Ishikawa (cell line): ENCODE measurements at regions not wholly inside any gene's neighbourhood (a gene's known extent, or its start where the extent isn't known, plus 50 kb on each side); places are given as distances from the start of the nearest gene placed in this dataset.

Experiments
- CEBPB ChIP-seq: IDR thresholded peaks from 2 replicates; pipeline ENCODE4 v1.6.1; 2012
- CREB1 ChIP-seq: IDR thresholded peaks from 2 replicates; pipeline ENCODE4 v1.6.1; 2012; ENCODE audit warnings: low read depth
- EGR1 ChIP-seq: IDR thresholded peaks from 2 replicates; pipeline ENCODE4 v1.6.1; 2012
- EP300 ChIP-seq: IDR thresholded peaks from 2 replicates; pipeline ENCODE4 v1.6.1; 2012; ENCODE audit warnings: borderline replicate concordance
- FOXM1 ChIP-seq: IDR thresholded peaks from 2 replicates; pipeline ENCODE4 v1.6.1; 2012; ENCODE audit warnings: low read depth, borderline replicate concordance
- MAX ChIP-seq: IDR thresholded peaks from 2 replicates; pipeline ENCODE4 v1.6.1; 2012
- NFIC ChIP-seq: IDR thresholded peaks from 2 replicates; pipeline ENCODE4 v1.6.1; 2012
- RAD21 ChIP-seq: IDR thresholded peaks from 2 replicates; pipeline ENCODE4 v1.6.1; 2012; ENCODE audit warnings: low read depth
- REST ChIP-seq: IDR thresholded peaks from 2 replicates; pipeline ENCODE4 v1.6.1; 2012; ENCODE audit warnings: low read depth, mild to moderate bottlenecking
- TAF1 ChIP-seq: IDR thresholded peaks from 2 replicates; pipeline ENCODE4 v1.6.1; 2012; ENCODE audit warnings: low read depth, mild to moderate bottlenecking
- TCF12 ChIP-seq: IDR thresholded peaks from 2 replicates; pipeline ENCODE4 v1.6.1; 2012; ENCODE audit warnings: low read depth
- TEAD4 ChIP-seq: IDR thresholded peaks from 2 replicates; pipeline ENCODE4 v1.6.1; 2012
- USF1 ChIP-seq: IDR thresholded peaks from 2 replicates; pipeline ENCODE4 v1.6.1; 2012
- YY1 ChIP-seq: IDR thresholded peaks from 2 replicates; pipeline ENCODE4 v1.6.1; 2012; ENCODE audit warnings: low read depth
- ZBTB7A ChIP-seq: IDR thresholded peaks from 2 replicates; pipeline ENCODE4 v1.6.1; 2012; ENCODE audit warnings: low read depth

DNA sequence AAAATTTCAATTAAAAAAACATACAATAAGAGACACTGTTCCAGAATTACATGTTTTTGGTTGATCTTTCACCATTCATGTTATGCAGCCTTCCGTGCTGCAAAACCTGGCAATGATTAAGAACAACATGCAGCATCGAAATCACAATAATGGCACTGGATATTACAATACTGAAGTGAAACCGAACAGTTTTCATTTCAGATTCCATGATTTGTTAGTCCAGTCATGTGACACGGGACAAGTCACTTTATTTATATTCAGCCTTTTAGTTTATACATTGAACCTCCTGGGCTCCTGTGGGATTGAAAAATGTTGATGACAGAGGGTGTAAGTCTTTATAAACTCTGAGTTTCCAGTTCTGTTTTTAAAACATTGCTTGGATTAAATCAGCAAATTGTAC lies 142.5 kb upstream of the TTC29 start:
- no peak for TF ChIP-seq MAX
- no peak for TF ChIP-seq YY1
- no peak for TF ChIP-seq CEBPB
- no peak for TF ChIP-seq FOXM1
- TF ChIP-seq USF1: no peak
- no peak for TF ChIP-seq TAF1
- TF ChIP-seq ZBTB7A: no peak
- no peak for TF ChIP-seq TEAD4
- TF ChIP-seq EGR1: no peak
- TF ChIP-seq TCF12: no peak
- TF ChIP-seq EP300: no peak

GRCh38 chr4:147090486-147090885 lies 144.8 kb upstream of the TTC29 start:
- TF ChIP-seq TAF1 (no peak), RAD21 (no peak), CEBPB (no peak), EP300 (no peak), CREB1 (no peak), YY1 (no peak), USF1 (no peak), NFIC (no peak), FOXM1 (no peak)

- no peak for TF ChIP-seq MAX
- TF ChIP-seq TCF12: no peak
- no peak for TF ChIP-seq USF1
- no peak for TF ChIP-seq CEBPB
- TF ChIP-seq REST: no peak
- no peak for TF ChIP-seq FOXM1
- no peak for TF ChIP-seq RAD21
- no peak for TF ChIP-seq CREB1
- no peak for TF ChIP-seq TEAD4
- no peak for TF ChIP-seq ZBTB7A
- no peak for TF ChIP-seq EGR1
- no peak for TF ChIP-seq YY1
Measured at GRCh38 chr4:147093206-147093605, 147.5 kb upstream of the TTC29 start.

- no peak for TF ChIP-seq RAD21
- TF ChIP-seq USF1: no peak
- TF ChIP-seq TAF1: no peak
- TF ChIP-seq EGR1: no peak
- no peak for TF ChIP-seq CREB1
- TF ChIP-seq REST: no peak
- TF ChIP-seq CEBPB: no peak
- TF ChIP-seq NFIC: no peak
- TF ChIP-seq MAX: no peak
- no peak for TF ChIP-seq TCF12
- TF ChIP-seq TEAD4: no peak
- no peak for TF ChIP-seq FOXM1
Measured at GRCh38 chr4:147094238-147094637, 148.6 kb upstream of the TTC29 start.

DNA sequence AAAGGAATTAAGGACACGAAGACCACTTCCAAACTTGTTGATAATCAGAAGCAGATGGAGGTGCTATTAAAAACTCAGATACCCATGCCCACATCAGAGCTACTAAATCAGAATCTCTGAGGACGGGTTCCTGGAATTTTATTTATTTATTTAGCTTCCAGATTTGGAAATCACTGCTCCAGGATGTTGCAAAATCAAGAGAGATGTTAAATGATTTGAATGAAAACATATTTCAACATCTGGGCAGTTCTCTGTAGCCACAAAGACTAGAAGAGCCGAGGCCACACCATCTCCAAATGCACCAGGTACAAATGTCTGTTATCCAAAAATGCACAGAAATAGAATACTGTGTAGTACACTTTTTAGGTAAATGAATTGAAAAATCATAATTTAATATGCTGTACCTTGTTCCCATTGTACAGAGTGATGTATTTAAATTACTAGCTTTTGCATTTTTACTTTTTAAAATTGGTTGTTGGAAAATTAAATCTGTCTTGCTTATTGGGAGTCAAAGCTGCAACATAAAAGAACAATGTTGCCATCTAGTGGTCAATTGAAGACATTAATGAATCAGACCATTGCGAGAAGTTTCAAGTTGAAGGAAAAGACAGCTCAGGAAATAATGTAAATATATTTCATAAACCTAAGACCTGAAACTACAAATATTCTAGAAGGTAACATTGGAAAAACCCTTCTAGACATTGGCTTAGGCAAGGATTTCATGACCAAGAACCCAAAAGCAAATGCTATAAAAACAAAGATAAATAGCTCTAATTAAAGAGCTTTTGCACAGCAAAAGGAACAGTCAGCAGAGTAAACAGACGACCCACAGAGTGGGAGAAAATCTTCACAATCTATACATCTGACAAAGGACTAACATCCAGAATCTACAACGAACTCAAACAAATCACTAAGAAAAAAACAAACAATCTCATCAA lies 151.3 kb upstream of the TTC29 start:
- TF ChIP-seq EP300: no peak
- TF ChIP-seq FOXM1: no peak
- no peak for TF ChIP-seq TCF12
- TF ChIP-seq RAD21: peak; percentile 78
- no peak for TF ChIP-seq USF1
- no peak for TF ChIP-seq CEBPB
